Psoas muscle (tissue), 7 donors: ENCODE measurements at regions not wholly inside any gene's neighbourhood (a gene's known extent, or its start where the extent isn't known, plus 50 kb on each side); places are given as distances from the start of the nearest gene placed in this dataset.

ENCODE experiments used
- ATAC-seq, 4 donors: fragments of 200-7000 bp; cut with Tn5 transposase; one replicate each; pipeline ENCODE4 v1.9.1; 2020; ENCODE audit warnings: moderate library complexity in 3 of 4, mild to moderate bottlenecking in 2 of 4
- DNase-seq, 2 donors: peaks; one replicate each; pipeline ENCODE4 v3.0.0-alpha.2; 2020
- H3K27ac ChIP-seq: fragments of 200-600 bp; one replicate; pipeline ENCODE4 v1.8.0; 2022
- H3K27me3 ChIP-seq, 3 donors: fragments of 200-600 bp in 1 of 3; one replicate each; pipeline versions ENCODE4 v1.6.1 to v1.8.0; 2013 to 2022; ENCODE audit warnings: low read length in 2 of 3, mild to moderate bottlenecking in 2 of 3, moderate library complexity in 1 of 3; ENCODE audit not compliant: insufficient read depth in 3 of 3
- H3K36me3 ChIP-seq, 2 donors: fragments of 200-600 bp in 1 of 2; one replicate each; pipeline versions ENCODE4 v1.6.1 to v1.8.0; 2013 to 2022; ENCODE audit warnings: low read depth in 1 of 2, mild to moderate bottlenecking in 1 of 2, moderate library complexity in 1 of 2; ENCODE audit not compliant: insufficient read depth in 1 of 2
- H3K4me1 ChIP-seq: fragments of 200-600 bp; one replicate; pipeline ENCODE4 v1.8.0; 2022
- H3K4me3 ChIP-seq: fragments of 200-600 bp; one replicate; pipeline ENCODE4 v1.8.0; 2022; ENCODE audit warnings: mild to moderate bottlenecking
- H3K9me3 ChIP-seq: fragments of 200-600 bp; one replicate; pipeline ENCODE4 v1.8.0; 2022
- WGBS, 3 donors: extraction: QIAGEN DNeasy Blood & Tissue Kit; methylation state at CpG; one replicate each; pipeline versions ENCODE4 v1.1.6 to v1.1.7; 2013; 5-methylcytosine and 5-hydroxymethylcytosine counted together
- intact Hi-C, 2 donors: fragments of 100-400 bp; cut with DNase I; formaldehyde crosslinking; loops; one replicate each; pipeline versions ENCODE4 v1.11.0 to v1.14.2; 2022
- TF ChIP-seq, protein P1 (sequence below): fragments of 200-600 bp; IDR thresholded peaks from one replicate; pipeline ENCODE4 v1.8.0; 2022; ENCODE audit warnings: antibody characterized with exemption
- donor health status: healthy with polysubstance abuse.
- donor health status: DM: no; HTN: no; CAD: no; lungs with moderate emphysema.
- donor health status: Bipolar disorder and iron deficiency.
- donor health status: healthy.
- donor health status: DM: yes; HTN: yes; CAD: no.
- donor health status: DM: no; HTN: no; CAD: no.
- donor health status: DM: yes; HTN: yes; CAD: no.

DNA sequence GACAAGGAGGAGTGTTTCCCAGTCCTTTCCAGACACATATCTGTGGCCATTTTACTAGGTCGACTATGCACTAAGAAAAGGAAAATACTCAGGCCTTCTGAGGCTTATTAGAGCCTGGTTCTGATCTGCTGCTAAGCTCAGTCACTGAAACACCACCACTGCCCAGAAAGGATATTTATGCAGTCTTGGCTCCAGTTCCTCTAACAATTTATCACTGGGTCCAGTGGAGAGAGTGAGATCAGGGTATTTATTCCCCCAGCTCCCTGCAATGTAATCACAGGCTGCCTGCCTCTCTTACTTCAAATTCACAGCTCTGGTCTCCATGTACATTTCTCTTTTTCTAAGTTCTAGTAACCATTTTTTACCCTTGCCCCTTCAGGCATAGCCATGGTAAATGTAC, 81.6 kb upstream of the INPP4B start:
- no peak for DNase-seq

GRCh38 chr4:142929526-142929925, 83.4 kb upstream of the INPP4B start:
- Histone ChIP-seq H3K4me1 (no peaks in the 10 kb centered on the region), H3K27ac (no peak overlapping the region), H3K4me3 (no peak overlapping the region), H3K9me3 (no peaks in the 10 kb centered on the region), H3K36me3 (no peaks in the 10 kb centered on the region), H3K27me3 (no peaks in the 10 kb centered on the region)
- DNase-seq (no peak), ATAC-seq (no peak)
- 73 to 83% (median 77%) methylated on average over 3 of the region's 3 CpGs for WGBS, 3 donors
- TF ChIP-seq, protein P1, sequence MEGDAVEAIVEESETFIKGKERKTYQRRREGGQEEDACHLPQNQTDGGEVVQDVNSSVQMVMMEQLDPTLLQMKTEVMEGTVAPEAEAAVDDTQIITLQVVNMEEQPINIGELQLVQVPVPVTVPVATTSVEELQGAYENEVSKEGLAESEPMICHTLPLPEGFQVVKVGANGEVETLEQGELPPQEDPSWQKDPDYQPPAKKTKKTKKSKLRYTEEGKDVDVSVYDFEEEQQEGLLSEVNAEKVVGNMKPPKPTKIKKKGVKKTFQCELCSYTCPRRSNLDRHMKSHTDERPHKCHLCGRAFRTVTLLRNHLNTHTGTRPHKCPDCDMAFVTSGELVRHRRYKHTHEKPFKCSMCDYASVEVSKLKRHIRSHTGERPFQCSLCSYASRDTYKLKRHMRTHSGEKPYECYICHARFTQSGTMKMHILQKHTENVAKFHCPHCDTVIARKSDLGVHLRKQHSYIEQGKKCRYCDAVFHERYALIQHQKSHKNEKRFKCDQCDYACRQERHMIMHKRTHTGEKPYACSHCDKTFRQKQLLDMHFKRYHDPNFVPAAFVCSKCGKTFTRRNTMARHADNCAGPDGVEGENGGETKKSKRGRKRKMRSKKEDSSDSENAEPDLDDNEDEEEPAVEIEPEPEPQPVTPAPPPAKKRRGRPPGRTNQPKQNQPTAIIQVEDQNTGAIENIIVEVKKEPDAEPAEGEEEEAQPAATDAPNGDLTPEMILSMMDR: no peak
- intact Hi-C loops: no loop called here

More for the DNA sequence above, 81.6 kb upstream of the INPP4B start:
- intact Hi-C loops: no loop called here
- WGBS, 3 donors: 39 to 63% (median 50%) methylated on average over 1 of the region's 1 CpG
- H3K36me3 ChIP-seq: no peaks in the 10 kb centered on the region
- TF ChIP-seq, protein P1: no peak
- ATAC-seq: no peak
- no peaks in the 10 kb centered on the region for H3K9me3 ChIP-seq
- no peaks in the 10 kb centered on the region for H3K27me3 ChIP-seq
- H3K4me3 ChIP-seq: no peak overlapping the region
- H3K4me1 ChIP-seq: no peaks in the 10 kb centered on the region
- no peak overlapping the region for H3K27ac ChIP-seq

DNA sequence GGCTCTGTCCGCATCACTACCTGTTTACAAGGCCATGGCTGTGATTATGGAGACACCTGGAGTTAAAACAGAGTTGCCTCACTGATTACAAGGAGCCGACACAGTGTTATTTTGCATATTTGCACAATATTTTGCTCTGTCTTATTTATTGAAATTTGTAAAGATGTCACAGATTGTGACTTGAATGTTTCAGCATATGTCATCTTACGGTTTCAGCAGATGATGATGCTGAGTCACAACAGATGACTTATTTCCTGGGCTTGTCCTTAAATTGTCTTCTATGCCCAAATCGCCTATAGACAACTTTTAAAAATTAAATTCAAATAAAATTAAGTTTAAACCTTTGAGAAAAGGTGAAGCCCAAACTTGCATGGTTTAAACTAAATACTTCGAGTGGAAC, 87.1 kb upstream of the INPP4B start:
- no peak for DNase-seq
- Histone ChIP-seq H3K27me3 (no peaks in the 10 kb centered on the region), H3K36me3 (no peaks in the 10 kb centered on the region), H3K4me1 (no peaks in the 10 kb centered on the region), H3K9me3 (no peaks in the 10 kb centered on the region), H3K27ac (no peak overlapping the region), H3K4me3 (no peak overlapping the region)
- WGBS, 3 donors: 65 to 76% (median 65%) methylated on average over 5 of the region's 5 CpGs
- intact Hi-C loops: no loop called here
- ATAC-seq: no peak
- TF ChIP-seq, protein P1: no peak

- Histone ChIP-seq H3K36me3 (no peaks in the 10 kb centered on the region), H3K4me1 (peaks cover 5% of the 10 kb centered on the region), H3K9me3 (no peaks in the 10 kb centered on the region), H3K27ac (no peak overlapping the region), H3K4me3 (no peak overlapping the region), H3K27me3 (no peaks in the 10 kb centered on the region)
- intact Hi-C loops: no loop called here
- TF ChIP-seq, protein P1: no peak
- WGBS, 3 donors: 53 to 64% (median 61%) methylated on average over 6 of the region's 6 CpGs
- DNase-seq (no peak), ATAC-seq (no peak)
Observed at GRCh38 chr4:142940425-142941330, 94.6 kb upstream of the INPP4B start.

GRCh38 chr4:142944565-142944964, 98.5 kb upstream of the INPP4B start:
- Histone ChIP-seq H3K4me1 (peaks cover 5% of the 10 kb centered on the region), H3K27me3 (no peaks in the 10 kb centered on the region), H3K36me3 (no peaks in the 10 kb centered on the region), H3K4me3 (no peak overlapping the region), H3K27ac (no peak overlapping the region), H3K9me3 (no peaks in the 10 kb centered on the region)
- TF ChIP-seq, protein P1: no peak
- DNase-seq (no peak), ATAC-seq (peak in 2 of 4 donors; percentile 48 to 64)
- 73 to 91% (median 78%) methylated on average over 1 of the region's 1 CpG for WGBS, 3 donors
- intact Hi-C loops: no loop called here
